ENCODE measurements at regions not wholly inside any gene's neighbourhood (a gene's known extent, or its start where the extent isn't known, plus 50 kb on each side); places are given as distances from the start of the nearest gene placed in this dataset.

DNA sequence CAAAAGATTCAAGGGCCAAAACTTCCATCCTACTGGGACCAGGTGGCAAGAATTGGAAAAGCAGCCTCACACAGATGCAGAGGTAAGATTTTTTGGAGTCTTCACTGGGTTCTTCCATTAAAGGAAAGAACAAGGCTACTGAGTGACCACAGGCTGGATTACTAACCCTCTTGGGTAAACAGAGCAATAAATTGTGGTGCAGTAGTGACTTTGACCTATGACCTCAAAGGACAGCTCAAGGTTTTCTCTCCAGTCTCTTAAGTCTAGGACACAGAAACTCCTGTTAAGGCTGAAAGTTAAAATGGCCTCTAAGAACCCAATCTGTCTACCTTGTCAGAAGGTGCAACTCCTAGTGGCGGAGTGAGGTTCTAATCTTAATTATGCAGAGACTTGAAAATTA lies 464.9 kb downstream of the SMARCA1 start:
- no peak overlapping the region for H2AFZ ChIP-seq (ENCODE audit: low read length)
- ATAC-seq (no peak), DNase-seq (no peak)
- ChIA-PET CTCF (no interaction called here), POLR2A (ENCODE audit: unreplicated experiment) (no interaction called here)
- H3K4me3 ChIP-seq (ENCODE audit: low read length): no peak overlapping the region
- H3K27ac ChIP-seq (ENCODE audit: low read length): no peak overlapping the region
- TF ChIP-seq, protein P1, sequence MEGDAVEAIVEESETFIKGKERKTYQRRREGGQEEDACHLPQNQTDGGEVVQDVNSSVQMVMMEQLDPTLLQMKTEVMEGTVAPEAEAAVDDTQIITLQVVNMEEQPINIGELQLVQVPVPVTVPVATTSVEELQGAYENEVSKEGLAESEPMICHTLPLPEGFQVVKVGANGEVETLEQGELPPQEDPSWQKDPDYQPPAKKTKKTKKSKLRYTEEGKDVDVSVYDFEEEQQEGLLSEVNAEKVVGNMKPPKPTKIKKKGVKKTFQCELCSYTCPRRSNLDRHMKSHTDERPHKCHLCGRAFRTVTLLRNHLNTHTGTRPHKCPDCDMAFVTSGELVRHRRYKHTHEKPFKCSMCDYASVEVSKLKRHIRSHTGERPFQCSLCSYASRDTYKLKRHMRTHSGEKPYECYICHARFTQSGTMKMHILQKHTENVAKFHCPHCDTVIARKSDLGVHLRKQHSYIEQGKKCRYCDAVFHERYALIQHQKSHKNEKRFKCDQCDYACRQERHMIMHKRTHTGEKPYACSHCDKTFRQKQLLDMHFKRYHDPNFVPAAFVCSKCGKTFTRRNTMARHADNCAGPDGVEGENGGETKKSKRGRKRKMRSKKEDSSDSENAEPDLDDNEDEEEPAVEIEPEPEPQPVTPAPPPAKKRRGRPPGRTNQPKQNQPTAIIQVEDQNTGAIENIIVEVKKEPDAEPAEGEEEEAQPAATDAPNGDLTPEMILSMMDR (conservative IDR thresholded peaks at IDR 0.05; ENCODE audit: low read depth, low read length): no peak
- TF ChIP-seq EZH2 (IDR thresholded peaks at IDR 0.05; ENCODE audit: low read length, unreplicated experiment): no peak
- TF ChIP-seq EZH2phosphoT487 (IDR thresholded peaks at IDR 0.05; ENCODE audit: borderline replicate concordance, low read length): no peak
- no peaks in the 10 kb centered on the region for H3K4me1 ChIP-seq (ENCODE audit: insufficient read depth, low read length)
- H3K27me3 ChIP-seq (ENCODE audit: low read length): no peaks in the 10 kb centered on the region
- H3K36me3 ChIP-seq (ENCODE audit: low read depth, low read length): no peaks in the 10 kb centered on the region
- intact Hi-C loops (cut with micrococcal nuclease): no loop called here
- no peaks in the 10 kb centered on the region for H3F3A ChIP-seq (ENCODE audit: low read length, unreplicated experiment)
- H3K4me2 ChIP-seq (ENCODE audit: low read length): no peak overlapping the region
- H3K79me2 ChIP-seq (ENCODE audit: low read length): no peaks in the 10 kb centered on the region
- no TSS peak for BruUV-seq (replicated peaks)
- H3K9me2 ChIP-seq (replicated peaks; ENCODE audit: low read length): no peaks in the 10 kb centered on the region
- H3K9me3 ChIP-seq (ENCODE audit: low read length): no peaks in the 10 kb centered on the region
- H3K9ac ChIP-seq (ENCODE audit: low read length): no peak overlapping the region
- H4K20me1 ChIP-seq (ENCODE audit: low read length): no peaks in the 10 kb centered on the region

- no peaks in the 10 kb centered on the region for H3K36me3 ChIP-seq (ENCODE audit: low read depth, low read length)
- intact Hi-C loops (cut with micrococcal nuclease): no loop called here
- H3K4me1 ChIP-seq (ENCODE audit: insufficient read depth, low read length): no peaks in the 10 kb centered on the region
- ChIA-PET CTCF (no interaction called here), POLR2A (ENCODE audit: unreplicated experiment) (no interaction called here)
- H3K9ac ChIP-seq (ENCODE audit: low read length): no peak overlapping the region
- no peak for TF ChIP-seq EZH2 (IDR thresholded peaks at IDR 0.05; ENCODE audit: low read length, unreplicated experiment)
- no peak for TF ChIP-seq EZH2phosphoT487 (IDR thresholded peaks at IDR 0.05; ENCODE audit: borderline replicate concordance, low read length)
- TF ChIP-seq, protein P1 (conservative IDR thresholded peaks at IDR 0.05; ENCODE audit: low read depth, low read length): no peak
- H3K79me2 ChIP-seq (ENCODE audit: low read length): no peaks in the 10 kb centered on the region
- H3F3A ChIP-seq (ENCODE audit: low read length, unreplicated experiment): no peaks in the 10 kb centered on the region
- H3K27ac ChIP-seq (ENCODE audit: low read length): no peak overlapping the region
- H3K27me3 ChIP-seq (ENCODE audit: low read length): no peaks in the 10 kb centered on the region
- no peak overlapping the region for H3K4me3 ChIP-seq (ENCODE audit: low read length)
- H3K4me2 ChIP-seq (ENCODE audit: low read length): no peak overlapping the region
- no peaks in the 10 kb centered on the region for H3K9me2 ChIP-seq (replicated peaks; ENCODE audit: low read length)
- no peaks in the 10 kb centered on the region for H4K20me1 ChIP-seq (ENCODE audit: low read length)
- no peaks in the 10 kb centered on the region for H3K9me3 ChIP-seq (ENCODE audit: low read length)
- H2AFZ ChIP-seq (ENCODE audit: low read length): no peak overlapping the region
- DNase-seq (no peak), ATAC-seq (no peak)
- BruUV-seq (replicated peaks): no TSS peak
Measured at GRCh38 chrX:129043138-129043537, 480.2 kb downstream of the SMARCA1 start.

DNA sequence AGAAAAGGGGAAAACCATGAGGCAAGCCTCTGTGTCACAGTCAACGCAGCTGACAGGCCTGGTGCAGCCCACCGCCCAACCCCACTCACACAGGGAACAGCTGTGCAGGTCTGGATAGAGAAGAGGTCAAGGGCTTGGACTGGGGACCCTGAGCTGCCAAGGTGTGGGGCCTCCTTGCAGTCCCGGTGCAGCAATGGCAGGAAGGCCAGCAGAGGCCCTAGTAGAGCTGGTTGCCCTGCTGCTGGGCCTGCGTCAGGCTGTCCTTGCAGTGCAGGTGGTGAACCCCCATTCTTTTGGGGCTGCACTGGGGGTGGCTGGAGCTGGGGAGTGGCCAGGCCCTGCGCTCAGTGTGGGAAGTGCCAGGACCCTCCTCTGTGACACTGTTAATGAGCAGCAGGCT lies 482.0 kb downstream of the SMARCA1 start:
- Histone ChIP-seq H3K4me2 (ENCODE audit: low read length) (no peak overlapping the region), H3K4me3 (ENCODE audit: low read length) (no peak overlapping the region), H3K9me3 (ENCODE audit: low read length) (no peaks in the 10 kb centered on the region), H3K9me2 (replicated peaks; ENCODE audit: low read length) (no peaks in the 10 kb centered on the region), H3K4me1 (ENCODE audit: insufficient read depth, low read length) (no peaks in the 10 kb centered on the region), H2AFZ (ENCODE audit: low read length) (no peak overlapping the region), H3K9ac (ENCODE audit: low read length) (no peak overlapping the region), H3K79me2 (ENCODE audit: low read length) (no peaks in the 10 kb centered on the region), H3K27me3 (ENCODE audit: low read length) (no peaks in the 10 kb centered on the region), H3F3A (ENCODE audit: low read length, unreplicated experiment) (no peaks in the 10 kb centered on the region), H3K36me3 (ENCODE audit: low read depth, low read length) (no peaks in the 10 kb centered on the region), H3K27ac (ENCODE audit: low read length) (no peak overlapping the region), H4K20me1 (ENCODE audit: low read length) (no peaks in the 10 kb centered on the region)
- no peak for DNase-seq
- ChIA-PET CTCF (no interaction called here), POLR2A (ENCODE audit: unreplicated experiment) (no interaction called here)
- no TSS peak for BruUV-seq (replicated peaks)
- ATAC-seq: no peak
- intact Hi-C loops (cut with micrococcal nuclease): no loop called here
- TF ChIP-seq, protein P1 (conservative IDR thresholded peaks at IDR 0.05; ENCODE audit: low read depth, low read length): no peak
- TF ChIP-seq EZH2phosphoT487 (IDR thresholded peaks at IDR 0.05; ENCODE audit: borderline replicate concordance, low read length): no peak
